Ovary (tissue), 7 donors: ENCODE measurements at regions not wholly inside any gene's neighbourhood (a gene's known extent, or its start where the extent isn't known, plus 50 kb on each side); places are given as distances from the start of the nearest gene placed in this dataset.

ENCODE experiments used
- DNase-seq, 5 donors: peaks; one replicate each; pipeline ENCODE4 v3.0.0-alpha.2; 2019 to 2020
- H3K27ac ChIP-seq, 2 donors: fragments of 200-600 bp; one replicate each; pipeline versions ENCODE4 v1.5.1 to v1.8.0; 2019 to 2022
- H3K27me3 ChIP-seq: fragments of 200-600 bp; one replicate; pipeline ENCODE4 v1.8.0; 2022
- H3K36me3 ChIP-seq: fragments of 200-600 bp; sonication (generic); one replicate; pipeline ENCODE4 v1.5.1; 2019
- H3K4me1 ChIP-seq: one replicate; pipeline ENCODE4 v1.8.1; 2013; ENCODE audit warnings: mild to moderate bottlenecking, moderate library complexity; ENCODE audit not compliant: insufficient read depth
- H3K4me3 ChIP-seq: fragments of 200-600 bp; sonication (generic); one replicate; pipeline ENCODE4 v1.5.1; 2017
- H3K9me3 ChIP-seq, 2 donors: fragments of 200-600 bp in 1 of 2; sonication (generic) in 1 of 2; one replicate each; pipeline versions ENCODE4 v1.5.1 to v1.8.1; 2013 to 2019; ENCODE audit warnings: mild to moderate bottlenecking in 1 of 2, moderate library complexity in 1 of 2
- CTCF ChIP-seq, 3 donors: fragments of 450-650 bp in 2 of 3; fragments of 200-600 bp in 1 of 3; IDR thresholded peaks; one replicate each; pipeline versions ENCODE4 v1.5.1 to v1.8.0; 2016 to 2022; ENCODE audit warnings: antibody characterized with exemption in 3 of 3, mild to moderate bottlenecking in 1 of 3
- EP300 ChIP-seq: sonication (generic); formaldehyde crosslinking; IDR thresholded peaks from one replicate; pipeline ENCODE4 v1.6.1; 2017; ENCODE audit warnings: antibody characterized with exemption
- POLR2A ChIP-seq: fragments of 450-650 bp; IDR thresholded peaks from one replicate; pipeline ENCODE4 v1.6.1; 2017; ENCODE audit warnings: antibody characterized with exemption, mild to moderate bottlenecking, moderate library complexity
- WGBS, 3 donors: extraction: QIAGEN DNeasy Blood & Tissue Kit in 1 of 3; methylation state at CpG; one replicate each; pipeline versions ENCODE4 v1.1.5 to v1.1.7; 2013 to 2017; 5-methylcytosine and 5-hydroxymethylcytosine counted together
- intact Hi-C, 4 donors: fragments of 100-400 bp; cut with DNase I; formaldehyde crosslinking; loops; one replicate each; pipeline versions ENCODE4 v1.11.0 to v1.15.1; 2022 to 2023
- donor health status: DM: no; HTN: no; CAD: no; lungs with moderate emphysema.
- donor health status: DM: no; HTN: no; CAD: no.
- donor health status: Bipolar disorder and iron deficiency.
- donor health status: DM: no; HTN: no; CAD: no.
- donor health status: DM: yes; HTN: yes; CAD: no.

DNA sequence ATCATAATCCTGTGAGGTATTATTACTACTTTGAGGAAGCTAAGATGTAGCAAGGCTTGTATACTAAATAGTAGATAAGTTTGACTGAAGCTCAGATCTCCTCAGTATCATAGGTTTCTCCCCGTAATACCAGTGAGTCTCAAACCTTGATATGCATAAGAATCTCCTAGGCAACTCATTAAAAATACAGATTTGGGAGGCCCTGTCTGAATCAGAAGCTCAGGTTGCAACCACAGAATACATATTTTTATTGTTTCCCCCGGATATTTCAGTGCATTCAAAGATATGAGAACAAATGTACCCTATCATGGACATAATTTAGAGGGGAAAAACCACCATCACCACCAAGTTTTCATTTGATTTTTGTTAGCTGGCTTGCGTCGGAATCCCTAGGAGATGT is 242.1 kb upstream of the C2CD4B start:
- intact Hi-C loops = no loop called here
- H3K27me3 ChIP-seq = no peaks in the 10 kb centered on the region
- no peak for DNase-seq
- no peaks in the 10 kb centered on the region for H3K36me3 ChIP-seq
- no peak overlapping the region for H3K27ac ChIP-seq
- WGBS, 3 donors = 83 to 87% (median 84%) methylated on average over 4 of the region's 4 CpGs
- TF ChIP-seq CTCF (IDR thresholded peaks at IDR 0.05) (no peak), EP300 (no peak), POLR2A (no peak)
- H3K9me3 ChIP-seq = no peaks in the 10 kb centered on the region
- H3K4me1 ChIP-seq = peaks cover 6% of the 10 kb centered on the region
- no peak overlapping the region for H3K4me3 ChIP-seq

DNA sequence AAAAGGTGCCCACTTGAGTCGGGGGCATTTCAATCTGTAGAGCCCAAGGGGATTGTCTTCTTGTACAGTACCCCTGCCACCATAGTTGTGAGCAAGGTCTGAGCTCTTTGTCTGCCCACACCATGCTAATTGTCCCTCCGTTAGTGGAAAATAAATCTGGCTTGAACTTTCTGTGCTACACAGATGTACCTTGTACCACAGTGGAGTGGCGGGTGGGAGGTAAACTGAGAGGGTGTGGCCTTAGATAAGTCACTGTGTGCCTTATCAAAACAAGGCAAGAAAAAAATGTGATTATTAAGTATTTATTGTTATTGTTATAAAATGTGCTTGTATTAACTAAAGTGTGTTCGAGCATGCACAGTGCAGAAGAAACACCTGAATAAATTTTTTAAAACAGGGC is 242.9 kb upstream of the C2CD4B start:
- intact Hi-C loops = no loop called here

DNA sequence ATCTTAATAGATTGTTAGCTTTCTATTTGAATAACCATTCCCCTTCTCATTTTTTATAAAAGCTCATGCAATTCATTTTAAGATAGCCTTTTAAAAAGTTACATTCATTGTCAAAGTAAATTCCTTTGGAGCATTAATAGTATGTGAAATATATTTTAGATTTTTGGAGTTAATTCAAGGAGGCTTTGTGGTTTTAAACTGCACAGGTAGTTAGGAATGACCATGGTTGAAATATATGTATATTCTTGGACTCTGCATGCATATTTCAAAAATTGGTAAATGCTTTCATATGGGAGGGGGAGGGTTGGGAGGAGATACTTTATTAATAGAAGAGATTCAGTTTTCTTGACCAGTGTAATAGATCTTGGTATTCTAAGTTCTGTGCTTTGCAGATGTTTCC is 244.4 kb upstream of the C2CD4B start:
- Histone ChIP-seq H3K27me3 (no peaks in the 10 kb centered on the region), H3K27ac (no peak overlapping the region), H3K4me1 (peaks cover 4% of the 10 kb centered on the region), H3K9me3 (no peaks in the 10 kb centered on the region), H3K4me3 (no peak overlapping the region), H3K36me3 (no peaks in the 10 kb centered on the region)
- no peak for TF ChIP-seq POLR2A
- no peak for TF ChIP-seq EP300
- no peak for TF ChIP-seq CTCF (IDR thresholded peaks at IDR 0.05)
- no peak for DNase-seq
- intact Hi-C loops = no loop called here

More for the DNA sequence above, 242.9 kb upstream of the C2CD4B start:
- no peaks in the 10 kb centered on the region for H3K9me3 ChIP-seq
- peaks cover 3% of the 10 kb centered on the region for H3K4me1 ChIP-seq
- H3K27ac ChIP-seq = no peak overlapping the region
- no peaks in the 10 kb centered on the region for H3K27me3 ChIP-seq
- no peak for DNase-seq
- no peak overlapping the region for H3K4me3 ChIP-seq
- 81 to 94% (median 88%) methylated on average over 4 of the region's 4 CpGs for WGBS, 3 donors
- H3K36me3 ChIP-seq = no peaks in the 10 kb centered on the region
- no peak for TF ChIP-seq EP300
- no peak for TF ChIP-seq CTCF (IDR thresholded peaks at IDR 0.05)
- no peak for TF ChIP-seq POLR2A

GRCh38 chr15:62412686-62413085 is 247.6 kb upstream of the C2CD4B start:
- intact Hi-C loops = no loop called here
- Histone ChIP-seq H3K4me1 (peaks cover 4% of the 10 kb centered on the region), H3K9me3 (no peaks in the 10 kb centered on the region), H3K27me3 (no peaks in the 10 kb centered on the region), H3K36me3 (no peaks in the 10 kb centered on the region), H3K4me3 (no peak overlapping the region), H3K27ac (no peak overlapping the region)
- no peak for TF ChIP-seq POLR2A
- TF ChIP-seq CTCF (IDR thresholded peaks at IDR 0.05) = no peak
- TF ChIP-seq EP300 = no peak
- no peak for DNase-seq
- WGBS, 3 donors = 61 to 86% (median 84%) methylated on average over 5 of the region's 5 CpGs

GRCh38 chr15:62413153-62413552 is 248.1 kb upstream of the C2CD4B start:
- DNase-seq = no peak
- H3K27me3 ChIP-seq = no peaks in the 10 kb centered on the region
- H3K9me3 ChIP-seq = no peaks in the 10 kb centered on the region
- intact Hi-C loops = no loop called here
- 71 to 86% (median 74%) methylated on average over 5 of the region's 5 CpGs for WGBS, 3 donors
- no peak overlapping the region for H3K4me3 ChIP-seq
- peaks cover 4% of the 10 kb centered on the region for H3K4me1 ChIP-seq
- H3K27ac ChIP-seq = no peak overlapping the region
- TF ChIP-seq EP300 (no peak), CTCF (IDR thresholded peaks at IDR 0.05) (no peak), POLR2A (no peak)
- H3K36me3 ChIP-seq = no peaks in the 10 kb centered on the region
